Mammary epithelial cell (primary cell): ENCODE measurements at regions not wholly inside any gene's neighbourhood (a gene's known extent, or its start where the extent isn't known, plus 50 kb on each side); places are given as distances from the start of the nearest gene placed in this dataset.

Source experiments
- EZH2 ChIP-seq: IDR thresholded peaks from 2 replicates; pipeline ENCODE4 v1.6.1; 2012; ENCODE audit warnings: low read length, inconsistent platforms, borderline replicate concordance
- TF ChIP-seq, protein P1 (sequence below), 2 donors: IDR thresholded peaks in 1 of 2; conservative IDR thresholded peaks in 1 of 2; 2 replicates each; pipeline ENCODE4 v1.5.1; 2011 to 2012; ENCODE audit warnings: inconsistent platforms in 2 of 2, low read length in 2 of 2, mild to moderate bottlenecking in 2 of 2, control low read depth in 1 of 2, low read depth in 1 of 2; ENCODE audit not compliant: insufficient read depth in 1 of 2; ENCODE audit errors: extremely low read depth in 1 of 2

DNA sequence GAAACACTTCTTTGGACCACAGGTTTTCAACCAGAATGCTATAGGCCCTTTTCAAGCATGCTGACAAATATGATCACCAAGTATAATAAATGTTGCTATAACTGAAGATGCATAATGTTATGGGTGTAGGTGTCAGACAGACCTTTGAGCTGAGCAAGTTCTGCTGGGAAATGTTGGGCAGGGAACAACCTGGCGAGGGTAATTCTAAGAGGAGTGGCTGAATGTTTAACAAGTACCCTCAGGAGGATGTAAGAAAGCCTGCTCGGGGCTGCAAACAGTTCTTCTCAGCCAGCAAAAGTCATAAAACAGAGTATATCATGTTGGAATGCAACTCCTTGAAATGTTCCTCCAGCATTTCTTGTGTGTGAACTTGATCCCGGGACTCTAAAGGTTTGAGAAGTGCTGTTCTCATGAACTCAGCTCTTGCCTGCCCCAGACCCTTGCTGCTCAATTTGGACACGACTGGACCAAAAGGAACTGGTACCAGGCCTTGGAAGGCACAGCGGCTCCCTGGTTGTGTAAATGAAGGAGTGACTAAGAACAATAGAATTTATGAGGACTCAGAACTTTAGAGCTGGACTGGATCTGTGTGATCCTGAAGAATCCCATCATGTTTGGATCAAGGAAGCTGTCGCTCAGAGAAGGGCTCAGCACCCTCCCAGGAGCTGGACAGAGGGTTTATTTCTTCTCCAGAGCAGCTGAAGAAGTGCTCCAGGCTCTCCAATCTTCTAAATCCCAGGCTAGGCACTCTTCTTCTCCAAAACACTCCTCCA, 143.2 kb upstream of the ANK3 start:
- TF ChIP-seq, protein P1, sequence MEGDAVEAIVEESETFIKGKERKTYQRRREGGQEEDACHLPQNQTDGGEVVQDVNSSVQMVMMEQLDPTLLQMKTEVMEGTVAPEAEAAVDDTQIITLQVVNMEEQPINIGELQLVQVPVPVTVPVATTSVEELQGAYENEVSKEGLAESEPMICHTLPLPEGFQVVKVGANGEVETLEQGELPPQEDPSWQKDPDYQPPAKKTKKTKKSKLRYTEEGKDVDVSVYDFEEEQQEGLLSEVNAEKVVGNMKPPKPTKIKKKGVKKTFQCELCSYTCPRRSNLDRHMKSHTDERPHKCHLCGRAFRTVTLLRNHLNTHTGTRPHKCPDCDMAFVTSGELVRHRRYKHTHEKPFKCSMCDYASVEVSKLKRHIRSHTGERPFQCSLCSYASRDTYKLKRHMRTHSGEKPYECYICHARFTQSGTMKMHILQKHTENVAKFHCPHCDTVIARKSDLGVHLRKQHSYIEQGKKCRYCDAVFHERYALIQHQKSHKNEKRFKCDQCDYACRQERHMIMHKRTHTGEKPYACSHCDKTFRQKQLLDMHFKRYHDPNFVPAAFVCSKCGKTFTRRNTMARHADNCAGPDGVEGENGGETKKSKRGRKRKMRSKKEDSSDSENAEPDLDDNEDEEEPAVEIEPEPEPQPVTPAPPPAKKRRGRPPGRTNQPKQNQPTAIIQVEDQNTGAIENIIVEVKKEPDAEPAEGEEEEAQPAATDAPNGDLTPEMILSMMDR (conservative IDR thresholded peaks at IDR 0.05 in 1 of 2, IDR thresholded peaks at IDR 0.05 in 1 of 2; ENCODE audit: extremely low read depth in 1 of 2, insufficient read depth in 1 of 2, low read depth in 1 of 2, low read length in 2 of 2): no peak
- no peak for TF ChIP-seq EZH2
